HL-60 (cell line): ENCODE measurements at regions not wholly inside any gene's neighbourhood (a gene's known extent, or its start where the extent isn't known, plus 50 kb on each side); places are given as distances from the start of the nearest gene placed in this dataset.

Source experiments
- DNase-seq, 2 experiments: peaks; one replicate each; pipeline ENCODE4 v3.0.0-alpha.2; 2010 to 2020; ENCODE audit warnings: low read depth in 1 of 2, low spot score in 1 of 2
- H3K27ac ChIP-seq: fragments of 250-450 bp; sonication (Bioruptor Pico); replicated peaks from 2 replicates; pipeline ENCODE4 v1.5.1; 2020; ENCODE audit warnings: mild to moderate bottlenecking, moderate library complexity
- H3K27me3 ChIP-seq: fragments of 250-450 bp; sonication (Bioruptor Pico); 2 replicates; pipeline ENCODE4 v1.5.1; 2021; ENCODE audit warnings: mild to moderate bottlenecking, moderate library complexity; ENCODE audit not compliant: insufficient read depth, poor library complexity, severe bottlenecking
- H3K4me3 ChIP-seq: replicated peaks from 2 replicates; pipeline ENCODE4 v1.5.1; 2011; ENCODE audit warnings: mild to moderate bottlenecking, control low read depth, low read length; ENCODE audit not compliant: insufficient read depth
- GABPA ChIP-seq: IDR thresholded peaks from 2 replicates; pipeline ENCODE4 v1.6.1; 2012; ENCODE audit warnings: low read depth
- POLR2AphosphoS5 ChIP-seq: IDR thresholded peaks from 2 replicates; pipeline ENCODE4 v1.6.1; 2012; ENCODE audit warnings: low read depth
- SPI1 ChIP-seq: IDR thresholded peaks from 2 replicates; pipeline ENCODE4 v1.6.1; 2012; ENCODE audit warnings: low read depth, mild to moderate bottlenecking, borderline replicate concordance
- TF ChIP-seq, protein P1 (sequence below): IDR thresholded peaks from one replicate; pipeline ENCODE4 v1.5.1; 2011; ENCODE audit warnings: low read length, control low read depth, inconsistent platforms; ENCODE audit not compliant: insufficient read depth
- TF ChIP-seq, protein P2 (sequence below): IDR thresholded peaks from 2 replicates; pipeline ENCODE4 v1.6.1; 2012; ENCODE audit warnings: low read depth; ENCODE audit not compliant: insufficient replicate concordance

DNA sequence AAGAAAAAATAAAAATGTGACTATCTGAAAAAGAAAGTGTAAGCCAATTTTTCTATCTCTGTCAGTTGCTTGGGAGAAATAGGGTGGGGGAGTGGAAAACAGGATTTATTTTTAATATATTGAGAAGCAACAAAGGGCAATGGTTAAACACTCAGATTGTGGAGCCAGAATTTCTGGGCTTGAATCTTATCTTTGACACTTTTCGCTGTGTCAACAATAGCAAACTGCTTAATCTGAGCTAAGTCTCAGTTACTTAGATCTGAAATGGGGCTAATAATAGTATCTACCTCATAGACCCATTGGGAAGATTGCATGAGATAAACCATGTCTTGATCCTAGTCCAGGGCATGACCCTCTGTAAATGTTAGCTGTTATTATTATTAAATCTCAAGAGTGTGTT lies 468.1 kb downstream of the ADGRL2 start:
- Histone ChIP-seq H3K4me3 (no peak overlapping the region), H3K27ac (no peak overlapping the region), H3K27me3 (no peaks in the 10 kb centered on the region)
- DNase-seq: no peak
- TF ChIP-seq POLR2AphosphoS5: no peak
- TF ChIP-seq, protein P1, sequence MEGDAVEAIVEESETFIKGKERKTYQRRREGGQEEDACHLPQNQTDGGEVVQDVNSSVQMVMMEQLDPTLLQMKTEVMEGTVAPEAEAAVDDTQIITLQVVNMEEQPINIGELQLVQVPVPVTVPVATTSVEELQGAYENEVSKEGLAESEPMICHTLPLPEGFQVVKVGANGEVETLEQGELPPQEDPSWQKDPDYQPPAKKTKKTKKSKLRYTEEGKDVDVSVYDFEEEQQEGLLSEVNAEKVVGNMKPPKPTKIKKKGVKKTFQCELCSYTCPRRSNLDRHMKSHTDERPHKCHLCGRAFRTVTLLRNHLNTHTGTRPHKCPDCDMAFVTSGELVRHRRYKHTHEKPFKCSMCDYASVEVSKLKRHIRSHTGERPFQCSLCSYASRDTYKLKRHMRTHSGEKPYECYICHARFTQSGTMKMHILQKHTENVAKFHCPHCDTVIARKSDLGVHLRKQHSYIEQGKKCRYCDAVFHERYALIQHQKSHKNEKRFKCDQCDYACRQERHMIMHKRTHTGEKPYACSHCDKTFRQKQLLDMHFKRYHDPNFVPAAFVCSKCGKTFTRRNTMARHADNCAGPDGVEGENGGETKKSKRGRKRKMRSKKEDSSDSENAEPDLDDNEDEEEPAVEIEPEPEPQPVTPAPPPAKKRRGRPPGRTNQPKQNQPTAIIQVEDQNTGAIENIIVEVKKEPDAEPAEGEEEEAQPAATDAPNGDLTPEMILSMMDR: no peak
- no peak for TF ChIP-seq GABPA
- TF ChIP-seq, protein P2, sequence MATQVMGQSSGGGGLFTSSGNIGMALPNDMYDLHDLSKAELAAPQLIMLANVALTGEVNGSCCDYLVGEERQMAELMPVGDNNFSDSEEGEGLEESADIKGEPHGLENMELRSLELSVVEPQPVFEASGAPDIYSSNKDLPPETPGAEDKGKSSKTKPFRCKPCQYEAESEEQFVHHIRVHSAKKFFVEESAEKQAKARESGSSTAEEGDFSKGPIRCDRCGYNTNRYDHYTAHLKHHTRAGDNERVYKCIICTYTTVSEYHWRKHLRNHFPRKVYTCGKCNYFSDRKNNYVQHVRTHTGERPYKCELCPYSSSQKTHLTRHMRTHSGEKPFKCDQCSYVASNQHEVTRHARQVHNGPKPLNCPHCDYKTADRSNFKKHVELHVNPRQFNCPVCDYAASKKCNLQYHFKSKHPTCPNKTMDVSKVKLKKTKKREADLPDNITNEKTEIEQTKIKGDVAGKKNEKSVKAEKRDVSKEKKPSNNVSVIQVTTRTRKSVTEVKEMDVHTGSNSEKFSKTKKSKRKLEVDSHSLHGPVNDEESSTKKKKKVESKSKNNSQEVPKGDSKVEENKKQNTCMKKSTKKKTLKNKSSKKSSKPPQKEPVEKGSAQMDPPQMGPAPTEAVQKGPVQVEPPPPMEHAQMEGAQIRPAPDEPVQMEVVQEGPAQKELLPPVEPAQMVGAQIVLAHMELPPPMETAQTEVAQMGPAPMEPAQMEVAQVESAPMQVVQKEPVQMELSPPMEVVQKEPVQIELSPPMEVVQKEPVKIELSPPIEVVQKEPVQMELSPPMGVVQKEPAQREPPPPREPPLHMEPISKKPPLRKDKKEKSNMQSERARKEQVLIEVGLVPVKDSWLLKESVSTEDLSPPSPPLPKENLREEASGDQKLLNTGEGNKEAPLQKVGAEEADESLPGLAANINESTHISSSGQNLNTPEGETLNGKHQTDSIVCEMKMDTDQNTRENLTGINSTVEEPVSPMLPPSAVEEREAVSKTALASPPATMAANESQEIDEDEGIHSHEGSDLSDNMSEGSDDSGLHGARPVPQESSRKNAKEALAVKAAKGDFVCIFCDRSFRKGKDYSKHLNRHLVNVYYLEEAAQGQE: no peak
- no peak for TF ChIP-seq SPI1

DNA sequence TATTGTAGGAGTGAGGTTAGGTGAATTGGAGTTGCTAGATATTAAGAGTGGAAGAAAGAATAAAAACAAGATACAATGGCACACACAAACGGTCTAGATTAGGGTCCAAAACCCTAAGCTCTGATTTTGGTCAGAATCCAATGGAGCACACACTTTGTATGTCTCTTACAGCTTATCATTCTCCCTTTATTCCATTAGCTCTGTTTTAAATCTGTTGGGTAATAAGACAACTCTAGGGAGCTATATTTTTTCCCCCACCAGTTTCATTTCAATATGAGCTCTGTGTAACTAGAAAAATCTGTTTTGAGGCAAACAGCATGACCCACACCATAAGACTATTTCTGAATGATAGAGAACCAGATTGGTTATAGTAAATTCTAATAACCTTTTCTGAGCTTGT lies 465.6 kb downstream of the ADGRL2 start:
- no peak overlapping the region for H3K4me3 ChIP-seq
- no peak overlapping the region for H3K27ac ChIP-seq

DNA sequence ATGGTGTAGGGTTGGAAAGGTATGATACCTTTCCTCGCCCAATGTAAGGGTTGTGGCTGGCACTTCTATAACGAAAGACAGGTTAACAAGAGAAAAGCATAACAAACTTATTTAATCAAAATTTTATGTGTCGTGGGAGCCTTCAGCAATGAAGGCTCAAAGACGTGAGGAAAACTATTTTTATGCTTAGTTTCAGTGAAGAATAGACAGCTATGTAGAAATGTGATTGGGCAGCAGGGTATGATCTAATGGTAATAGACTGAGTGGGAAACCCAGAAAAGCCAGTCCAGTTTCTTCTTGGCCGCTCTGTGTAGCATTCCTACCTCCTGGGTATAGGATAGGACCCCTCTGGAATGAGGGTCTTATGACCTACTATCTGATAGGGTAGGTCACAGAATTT lies 464.7 kb downstream of the ADGRL2 start:
- H3K27me3 ChIP-seq: no peaks in the 10 kb centered on the region
- H3K27ac ChIP-seq: no peak overlapping the region
- H3K4me3 ChIP-seq: no peak overlapping the region
- TF ChIP-seq POLR2AphosphoS5: no peak
- TF ChIP-seq SPI1: no peak
- TF ChIP-seq, protein P2: no peak
- TF ChIP-seq GABPA: no peak
- TF ChIP-seq, protein P1: no peak
- DNase-seq: no peak

More for the DNA sequence above, 465.6 kb downstream of the ADGRL2 start:
- H3K27me3 ChIP-seq: no peaks in the 10 kb centered on the region
- TF ChIP-seq POLR2AphosphoS5: no peak
- TF ChIP-seq, protein P2: no peak
- TF ChIP-seq, protein P1: no peak
- TF ChIP-seq GABPA: no peak
- no peak for TF ChIP-seq SPI1
- DNase-seq: no peak
